Neural cell (in vitro differentiated cells): ENCODE measurements at regions not wholly inside any gene's neighbourhood (a gene's known extent, or its start where the extent isn't known, plus 50 kb on each side); places are given as distances from the start of the nearest gene placed in this dataset.

ENCODE experiments used
- H2AFZ ChIP-seq: fragments of 200-600, 300-800 bp; sonication (generic), shearing (Covaris generic); 2 replicates; pipeline ENCODE4 v1.6.0; 2014; ENCODE audit warnings: low read depth, mild to moderate bottlenecking, antibody characterized with exemption, low read length, moderate library complexity
- H3F3A ChIP-seq: fragments of 200-600 bp; shearing (Covaris generic); 2 replicates; pipeline ENCODE4 v1.6.1; 2016; ENCODE audit warnings: mild to moderate bottlenecking, moderate library complexity, mixed read lengths, antibody characterized with exemption, low read length; ENCODE audit not compliant: insufficient read depth, poor library complexity, severe bottlenecking
- H3K27ac ChIP-seq: fragments of 200-600, 300-800 bp; sonication (generic), shearing (Covaris generic); 2 replicates; pipeline ENCODE4 v1.5.1; 2014; ENCODE audit warnings: mild to moderate bottlenecking, low read length, moderate library complexity
- H3K27me3 ChIP-seq: fragments of 300-800, 200-600 bp; sonication (generic), shearing (Covaris generic); 2 replicates; pipeline ENCODE4 v1.6.0; 2014; ENCODE audit warnings: mild to moderate bottlenecking, low read depth, low read length, moderate library complexity; ENCODE audit not compliant: insufficient read depth
- H3K36me3 ChIP-seq: fragments of 300-800, 200-600 bp; sonication (generic), shearing (Covaris generic); 2 replicates; pipeline ENCODE4 v1.5.1; 2014; ENCODE audit warnings: mild to moderate bottlenecking, antibody characterized with exemption, low read length, moderate library complexity; ENCODE audit not compliant: insufficient read depth
- H3K4me2 ChIP-seq: fragments of 300-800, 200-600 bp; sonication (generic), shearing (Covaris generic); 2 replicates; pipeline ENCODE4 v1.6.0; 2014; ENCODE audit warnings: mild to moderate bottlenecking, low read length
- H3K4me3 ChIP-seq: fragments of 300-800, 200-600 bp; sonication (generic), shearing (Covaris generic); 2 replicates; pipeline ENCODE4 v1.5.1; 2014; ENCODE audit warnings: mild to moderate bottlenecking, low read length, moderate library complexity
- H3K79me2 ChIP-seq: fragments of 200-600 bp; shearing (Covaris generic); replicated peaks from 2 replicates; pipeline ENCODE4 v1.6.0; 2014; ENCODE audit warnings: mild to moderate bottlenecking, low read length, moderate library complexity; ENCODE audit not compliant: insufficient read depth
- H3K9ac ChIP-seq: fragments of 300-800, 200-600 bp; sonication (generic), shearing (Covaris generic); 2 replicates; pipeline ENCODE4 v1.6.1; 2016; ENCODE audit warnings: mild to moderate bottlenecking, low read length, mixed read lengths
- H3K9me2 ChIP-seq: fragments of 200-600 bp; shearing (Covaris generic); 2 replicates; pipeline ENCODE4 v1.6.1; 2016; ENCODE audit warnings: mild to moderate bottlenecking, low read length, mixed read lengths; ENCODE audit not compliant: insufficient read depth
- H3K9me3 ChIP-seq: fragments of 200-600, 300-800 bp; sonication (generic), shearing (Covaris generic); 2 replicates; pipeline ENCODE4 v1.6.1; 2016; ENCODE audit warnings: mild to moderate bottlenecking, mixed run types, low read length, moderate library complexity, mixed read lengths
- H4K20me1 ChIP-seq: fragments of 200-600 bp; shearing (Covaris generic); 2 replicates; pipeline ENCODE4 v1.6.1; 2016; ENCODE audit warnings: mild to moderate bottlenecking, mixed run types; ENCODE audit not compliant: insufficient read depth
- CTCF ChIP-seq: fragments of 450-650 bp; IDR thresholded peaks from 2 replicates; pipeline ENCODE4 v1.5.1; 2014; ENCODE audit warnings: antibody characterized with exemption, mild to moderate bottlenecking, moderate library complexity; ENCODE audit not compliant: poor library complexity, severe bottlenecking
- EP300 ChIP-seq: fragments of 450-650 bp; conservative IDR thresholded peaks from 2 replicates; pipeline ENCODE4 v1.6.1; 2014; ENCODE audit warnings: antibody characterized with exemption, mild to moderate bottlenecking, moderate library complexity; ENCODE audit not compliant: poor library complexity, severe bottlenecking
- EZH2 ChIP-seq: fragments of 200-600, 300-800 bp; shearing (Covaris generic), sonication (generic); IDR thresholded peaks from 2 replicates; pipeline ENCODE4 v1.6.1; 2014; ENCODE audit warnings: antibody characterized with exemption, low read length, borderline replicate concordance, mild to moderate bottlenecking; ENCODE audit not compliant: insufficient read depth, poor library complexity, severe bottlenecking
- MXI1 ChIP-seq: fragments of 450-650 bp; conservative IDR thresholded peaks from 2 replicates; pipeline ENCODE4 v1.6.1; 2014; ENCODE audit warnings: antibody characterized with exemption, mild to moderate bottlenecking; ENCODE audit not compliant: poor library complexity, severe bottlenecking
- POLR2AphosphoS5 ChIP-seq: IDR thresholded peaks from 2 replicates; pipeline ENCODE4 v1.6.1; 2012
- RAD21 ChIP-seq: fragments of 450-650 bp; conservative IDR thresholded peaks from 2 replicates; pipeline ENCODE4 v1.6.1; 2014; ENCODE audit warnings: antibody characterized with exemption, mild to moderate bottlenecking, moderate library complexity
- REST ChIP-seq: IDR thresholded peaks from 2 replicates; pipeline ENCODE4 v1.6.1; 2012; ENCODE audit warnings: borderline replicate concordance
- SMC3 ChIP-seq: fragments of 450-650 bp; conservative IDR thresholded peaks from 2 replicates; pipeline ENCODE4 v1.6.1; 2014; ENCODE audit warnings: antibody characterized with exemption, mild to moderate bottlenecking, moderate library complexity; ENCODE audit not compliant: poor library complexity
- TAF1 ChIP-seq: IDR thresholded peaks from 2 replicates; pipeline ENCODE4 v1.6.1; 2012; ENCODE audit warnings: low read depth

- no peaks in the 10 kb centered on the region for H4K20me1 ChIP-seq
- no peak overlapping the region for H3K4me3 ChIP-seq
- H3K27ac ChIP-seq, result no peak overlapping the region
- no peak overlapping the region for H2AFZ ChIP-seq
- H3K9me3 ChIP-seq, result no peaks in the 10 kb centered on the region
- H3K4me2 ChIP-seq, result no peak overlapping the region
- no peaks in the 10 kb centered on the region for H3K36me3 ChIP-seq
- H3K27me3 ChIP-seq, result no peaks in the 10 kb centered on the region
- H3F3A ChIP-seq, result no peaks in the 10 kb centered on the region
- H3K79me2 ChIP-seq, result no peaks in the 10 kb centered on the region
- H3K9me2 ChIP-seq, result no peaks in the 10 kb centered on the region
- TF ChIP-seq EZH2 (no peak), RAD21 (no peak), MXI1 (no peak), SMC3 (no peak), TAF1 (no peak), POLR2AphosphoS5 (no peak), EP300 (no peak), CTCF (no peak), REST (no peak)
- no peak overlapping the region for H3K9ac ChIP-seq
These were observed 653.6 kb upstream of the NR3C2 start for GRCh38 chr4:149095811-149096210.

GRCh38 chr4:149095001-149095400 is 652.8 kb upstream of the NR3C2 start:
- Histone ChIP-seq H3K27ac (no peak overlapping the region), H3K4me2 (no peak overlapping the region), H3K79me2 (no peaks in the 10 kb centered on the region), H2AFZ (no peak overlapping the region), H3F3A (no peaks in the 10 kb centered on the region), H3K9ac (no peak overlapping the region), H3K27me3 (no peaks in the 10 kb centered on the region), H3K36me3 (no peaks in the 10 kb centered on the region), H3K9me3 (no peaks in the 10 kb centered on the region), H4K20me1 (no peaks in the 10 kb centered on the region), H3K4me3 (no peak overlapping the region), H3K9me2 (no peaks in the 10 kb centered on the region)
- TF ChIP-seq REST, result no peak
- no peak for TF ChIP-seq EP300
- TF ChIP-seq SMC3, result no peak
- no peak for TF ChIP-seq CTCF
- no peak for TF ChIP-seq MXI1
